Activated CD4-positive, alpha-beta T cell treated with anti-CD3 and anti-CD28 coated beads for 48 hours (primary cell): ENCODE measurements at regions not wholly inside any gene's neighbourhood (a gene's known extent, or its start where the extent isn't known, plus 50 kb on each side); places are given as distances from the start of the nearest gene placed in this dataset.

Experiments used
- DNase-seq: peaks from one replicate; pipeline ENCODE4 v3.0.0-alpha.2; 2020

- no peak for DNase-seq
Observed at GRCh38 chr3:111244760-111245159, 173.1 kb downstream of the NECTIN3 start.

- DNase-seq = no peak
Observed at GRCh38 chr3:111246967-111247760, 175.5 kb downstream of the NECTIN3 start.

- no peak for DNase-seq
Observed at GRCh38 chr3:111248406-111248805, 176.8 kb downstream of the NECTIN3 start.

- no peak for DNase-seq
Observed at GRCh38 chr3:111249421-111249820, 177.8 kb downstream of the NECTIN3 start.

GRCh38 chr3:111252779-111253178, 181.2 kb downstream of the NECTIN3 start:
- no peak for DNase-seq

GRCh38 chr3:111253733-111254132, 182.1 kb downstream of the NECTIN3 start:
- no peak for DNase-seq

- DNase-seq = no peak
Observed at GRCh38 chr3:111260878-111261277, 189.3 kb downstream of the NECTIN3 start.

GRCh38 chr3:111269777-111270176, 198.2 kb downstream of the NECTIN3 start:
- DNase-seq = no peak

GRCh38 chr3:111277226-111277625, 205.6 kb downstream of the NECTIN3 start:
- no peak for DNase-seq

GRCh38 chr3:111278959-111279358, 207.3 kb downstream of the NECTIN3 start:
- no peak for DNase-seq

GRCh38 chr3:111282024-111282423, 210.4 kb downstream of the NECTIN3 start:
- DNase-seq = no peak

- no peak for DNase-seq
Observed at GRCh38 chr3:111283165-111283564, 211.5 kb downstream of the NECTIN3 start.

GRCh38 chr3:111284503-111285183, 213.0 kb downstream of the NECTIN3 start:
- no peak for DNase-seq

- no peak for DNase-seq
Observed at GRCh38 chr3:111285184-111285538, 213.5 kb downstream of the NECTIN3 start.

GRCh38 chr3:111285694-111286093, 214.1 kb downstream of the NECTIN3 start:
- DNase-seq = no peak

- DNase-seq = no peak
Observed at GRCh38 chr3:111286746-111287145, 215.1 kb downstream of the NECTIN3 start.

GRCh38 chr3:111292117-111292516, 220.5 kb downstream of the NECTIN3 start:
- no peak for DNase-seq

- DNase-seq = no peak
Observed at GRCh38 chr3:111299192-111299615, 227.6 kb downstream of the NECTIN3 start.

- no peak for DNase-seq
Observed at GRCh38 chr3:111301238-111301798, 229.7 kb downstream of the NECTIN3 start.

- DNase-seq = no peak
Observed at GRCh38 chr3:111302063-111302462, 230.4 kb downstream of the NECTIN3 start.

- no peak for DNase-seq
Observed at GRCh38 chr3:111303760-111304159, 232.1 kb downstream of the NECTIN3 start.

- DNase-seq = no peak
Observed at GRCh38 chr3:111307676-111308075, 234.3 kb upstream of the CD96 start.

GRCh38 chr3:111311126-111311525, 230.9 kb upstream of the CD96 start:
- DNase-seq = no peak

GRCh38 chr3:111311709-111312235, 230.2 kb upstream of the CD96 start:
- no peak for DNase-seq
